ENCODE measurements at regions not wholly inside any gene's neighbourhood (a gene's known extent, or its start where the extent isn't known, plus 50 kb on each side); places are given as distances from the start of the nearest gene placed in this dataset.

- no peak for DNase-seq
Measured at GRCh38 chr10:27451054-27451453, 53.0 kb upstream of the RAB18 start.

GRCh38 chr10:27450225-27450624 is 53.9 kb upstream of the RAB18 start:
- no peak for DNase-seq

- DNase-seq: no peak
Measured at GRCh38 chr10:27449571-27449970, 54.5 kb upstream of the RAB18 start.

- DNase-seq: no peak
Measured at GRCh38 chr10:27448921-27449320, 55.2 kb upstream of the RAB18 start.

- DNase-seq: no peak
Measured at GRCh38 chr10:27447540-27447939, 56.6 kb upstream of the RAB18 start.

GRCh38 chr10:27446091-27446918 is 57.8 kb upstream of the RAB18 start:
- DNase-seq: no peak

- DNase-seq: no peak
Measured at GRCh38 chr10:27445070-27445469, 59.0 kb upstream of the RAB18 start.

- no peak for DNase-seq
Measured at GRCh38 chr10:27440478-27440877, 63.6 kb upstream of the RAB18 start.

GRCh38 chr10:27440021-27440420 is 64.1 kb upstream of the RAB18 start:
- DNase-seq: no peak

- no peak for DNase-seq
Measured at GRCh38 chr10:27439101-27439500, 65.0 kb upstream of the RAB18 start.

GRCh38 chr10:27437775-27438174 is 66.3 kb upstream of the RAB18 start:
- no peak for DNase-seq

- DNase-seq: no peak
Measured at GRCh38 chr10:27436710-27437109, 67.4 kb upstream of the RAB18 start.

- DNase-seq: no peak
Measured at GRCh38 chr10:27433976-27434375, 70.1 kb upstream of the RAB18 start.

- no peak for DNase-seq
Measured at GRCh38 chr10:27426948-27427467, 77.1 kb upstream of the RAB18 start.

- no peak for DNase-seq
Measured at GRCh38 chr10:27413831-27414348, 90.2 kb upstream of the RAB18 start.

- no peak for DNase-seq
Measured at GRCh38 chr10:27413387-27413786, 90.7 kb upstream of the RAB18 start.

GRCh38 chr10:27410153-27410552 is 94.0 kb upstream of the RAB18 start:
- DNase-seq: no peak

- no peak for DNase-seq
Measured at GRCh38 chr10:27407271-27407670, 96.8 kb upstream of the RAB18 start.

GRCh38 chr10:27399871-27400270 is 104.2 kb upstream of the RAB18 start:
- DNase-seq: no peak

- DNase-seq: no peak
Measured at GRCh38 chr10:27393961-27394360, 110.1 kb upstream of the RAB18 start.

GRCh38 chr10:27392606-27393005 is 111.5 kb upstream of the RAB18 start:
- DNase-seq: no peak

- DNase-seq: no peak
Measured at GRCh38 chr10:27391916-27392315, 112.2 kb upstream of the RAB18 start.

- no peak for DNase-seq
Measured at GRCh38 chr10:27391325-27391724, 112.8 kb upstream of the RAB18 start.

GRCh38 chr10:27390681-27391080 is 113.4 kb upstream of the RAB18 start:
- DNase-seq: no peak

Measured in NCI-H1694 (cell line).